HG03460 (cell line): ENCODE measurements at regions not wholly inside any gene's neighbourhood (a gene's known extent, or its start where the extent isn't known, plus 50 kb on each side); places are given as distances from the start of the nearest gene placed in this dataset.
"Not testable (repeated sequence)": the region's sequence is repeated elsewhere in the genome, so short reads cannot be mapped to it uniquely, and the experiment has no call there.

Source experiments
- ATAC-seq: cut with Tn5 transposase; IDR thresholded peaks from one replicate; pipeline ENCODE4 v1.9.1; 2021; ENCODE audit not compliant: unreplicated experiment

DNA sequence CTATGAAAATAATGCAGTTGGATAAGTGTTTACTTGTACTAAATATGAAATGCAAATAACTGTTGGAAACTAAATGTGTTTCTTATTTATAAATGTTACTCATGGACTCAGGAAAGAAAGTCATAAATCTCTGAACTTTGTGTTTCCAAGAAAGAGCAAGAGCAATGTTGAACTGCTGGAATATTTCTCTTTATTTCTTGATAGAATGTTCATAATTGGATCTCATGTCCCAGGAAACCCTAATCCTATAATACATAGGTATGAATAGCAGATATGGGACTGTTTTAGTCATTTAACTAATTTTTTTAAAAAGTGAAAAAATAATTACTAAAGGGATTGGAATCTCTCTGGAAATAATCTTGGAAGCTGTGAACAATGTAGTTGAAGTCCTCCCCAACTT is 245.0 kb upstream of the ACTBL2 start:
- ATAC-seq = no peak

DNA sequence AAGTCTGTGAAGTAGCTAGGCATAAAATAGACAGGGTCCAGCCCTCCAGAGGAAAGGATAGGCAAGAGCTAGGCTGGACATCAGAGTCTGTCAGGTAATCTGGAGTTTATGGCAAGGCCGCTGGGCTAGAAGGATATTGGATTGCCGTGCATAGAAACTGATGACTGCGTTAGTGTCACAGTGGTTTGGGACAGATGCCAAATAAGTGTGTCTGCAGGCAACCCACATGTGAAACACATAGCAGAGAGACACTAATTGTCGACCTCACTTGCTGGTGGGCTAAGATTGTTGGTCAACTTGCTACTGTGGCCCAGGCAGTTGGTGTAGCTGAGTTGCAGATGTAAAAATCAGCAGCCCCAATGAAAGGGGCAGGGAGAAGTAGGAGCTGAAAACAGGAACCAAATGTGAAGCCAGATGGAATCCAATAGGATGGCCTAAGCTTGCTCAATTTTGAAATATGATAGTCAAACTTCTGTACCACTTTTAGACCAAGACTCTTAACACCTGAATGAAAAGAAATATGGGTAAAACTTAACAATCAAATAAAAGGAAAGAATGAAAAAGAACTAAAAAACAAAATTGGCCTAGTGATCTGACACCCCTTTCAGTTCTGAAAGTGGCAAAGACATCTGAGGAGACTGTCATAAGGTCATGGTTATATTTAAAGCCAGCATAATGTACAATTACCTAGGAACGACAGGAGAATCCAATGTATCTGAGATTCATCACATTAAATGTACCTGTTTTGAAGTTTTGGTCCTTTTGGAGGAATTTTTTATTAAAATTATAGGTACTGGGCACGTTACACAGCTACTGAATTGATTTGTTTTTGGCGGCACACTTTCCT is 243.3 kb upstream of the ACTBL2 start:
- ATAC-seq = no peak

DNA sequence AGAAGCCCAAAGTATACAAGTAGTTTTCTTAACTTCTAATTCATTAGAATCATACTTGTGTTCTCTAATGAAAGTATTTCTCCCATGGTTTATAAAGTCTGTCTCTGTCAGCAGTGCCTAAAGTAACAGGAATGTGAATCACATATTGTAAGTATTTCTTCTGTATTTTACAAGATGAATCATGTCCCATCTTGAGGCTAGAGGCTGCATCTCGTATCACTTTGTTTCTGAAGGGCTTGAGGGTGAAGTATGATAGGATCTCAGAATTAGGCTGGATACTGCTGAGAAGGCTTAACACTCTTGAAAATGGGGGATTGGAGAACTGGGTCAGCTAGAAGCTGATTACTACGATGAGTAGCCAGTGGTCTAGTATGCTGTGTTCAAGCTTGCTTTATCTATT is 242.2 kb upstream of the ACTBL2 start:
- ATAC-seq = no peak

DNA sequence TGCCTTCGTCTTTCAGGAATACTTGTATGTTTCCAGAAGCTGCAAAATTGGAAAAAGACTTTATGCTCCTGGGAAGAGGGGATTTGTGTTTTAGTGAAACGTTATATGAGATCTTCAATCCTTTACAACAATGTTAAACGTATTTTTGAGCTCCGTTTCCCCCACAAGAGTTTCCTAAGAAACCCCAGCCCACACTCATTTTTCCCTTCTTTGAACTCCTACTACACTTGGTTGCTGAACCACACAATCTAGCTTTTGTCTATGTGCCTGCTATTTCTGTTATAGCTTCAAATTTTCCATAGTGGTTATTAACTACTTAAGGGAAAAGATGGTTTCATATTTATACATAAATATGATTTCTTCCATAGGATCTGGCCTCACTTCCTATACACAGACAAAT is 238.6 kb upstream of the ACTBL2 start:
- no peak for ATAC-seq

DNA sequence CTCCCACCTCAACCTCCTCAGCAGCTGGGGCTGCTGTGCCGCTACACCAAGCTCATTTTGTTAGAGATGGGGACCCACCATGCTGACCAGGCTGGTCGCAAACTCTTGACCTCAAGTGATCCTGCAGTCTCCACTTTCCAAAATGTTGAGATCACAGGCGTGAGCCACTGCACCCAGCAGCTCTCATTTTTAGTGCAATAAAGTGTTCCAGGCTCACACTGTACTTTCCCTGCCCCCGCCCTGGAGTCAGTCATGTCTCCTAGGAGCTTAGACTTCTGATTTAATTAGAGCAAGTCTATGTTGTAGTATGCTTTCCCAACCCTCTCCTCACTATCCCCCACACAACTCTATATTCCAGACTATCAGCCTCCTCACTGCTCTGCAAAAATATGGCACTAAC is 238.0 kb upstream of the ACTBL2 start:
- no peak for ATAC-seq

DNA sequence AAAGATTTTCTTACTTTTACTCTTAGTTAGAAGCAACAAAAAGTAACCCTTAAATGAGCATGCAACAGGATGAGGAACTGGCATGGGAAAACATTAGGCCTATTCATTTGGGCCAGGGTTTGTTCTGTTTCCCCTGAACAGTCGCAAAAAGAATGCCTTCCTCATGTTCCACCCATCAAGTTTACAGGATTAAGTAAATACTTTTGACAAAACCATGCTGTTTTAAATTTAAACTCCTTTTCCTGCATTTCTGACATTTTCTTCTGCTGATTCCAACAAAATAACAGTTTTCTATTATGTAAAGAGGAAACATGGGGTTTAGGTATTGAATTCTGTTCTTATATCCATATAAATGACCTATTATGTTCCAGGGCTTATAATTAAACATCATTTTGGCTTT is 236.6 kb upstream of the ACTBL2 start:
- ATAC-seq = no peak

DNA sequence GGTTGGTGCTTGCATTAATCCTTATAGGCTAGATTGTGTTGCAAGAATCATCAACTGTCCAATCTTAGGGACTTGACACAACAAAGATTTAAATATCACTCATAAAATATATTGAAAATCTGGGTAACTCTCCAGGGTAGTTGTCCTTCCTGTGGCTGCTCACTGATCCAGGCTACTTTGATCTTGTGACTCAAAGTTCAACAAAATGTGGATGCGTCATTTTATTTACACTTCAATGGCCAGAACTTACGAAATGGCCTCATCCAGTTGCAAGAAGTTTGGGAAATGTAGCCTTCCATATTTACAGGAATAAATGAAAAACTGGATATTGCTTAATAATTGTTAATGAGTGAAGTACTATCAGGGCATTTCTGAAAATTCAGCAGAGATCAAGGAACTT is 235.5 kb upstream of the ACTBL2 start:
- ATAC-seq = no peak

DNA sequence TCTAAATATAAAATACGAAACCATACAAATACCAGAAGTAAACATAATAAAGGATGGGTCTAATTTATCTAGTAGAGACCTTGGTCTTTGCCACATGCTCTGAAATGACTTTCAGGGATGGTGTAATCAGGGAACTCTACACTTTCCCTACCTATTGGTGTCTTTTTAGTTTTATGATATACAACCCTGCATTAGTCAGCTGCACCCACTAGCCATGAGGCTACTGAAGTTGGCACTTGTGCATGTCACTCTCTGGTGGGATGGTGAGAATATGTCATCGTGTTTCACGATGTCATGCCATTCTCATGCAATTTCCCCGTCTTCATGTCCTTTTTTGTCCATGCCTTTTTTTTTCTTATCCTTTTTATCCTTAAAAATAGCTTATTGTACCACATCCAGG is 234.9 kb upstream of the ACTBL2 start:
- no peak for ATAC-seq

DNA sequence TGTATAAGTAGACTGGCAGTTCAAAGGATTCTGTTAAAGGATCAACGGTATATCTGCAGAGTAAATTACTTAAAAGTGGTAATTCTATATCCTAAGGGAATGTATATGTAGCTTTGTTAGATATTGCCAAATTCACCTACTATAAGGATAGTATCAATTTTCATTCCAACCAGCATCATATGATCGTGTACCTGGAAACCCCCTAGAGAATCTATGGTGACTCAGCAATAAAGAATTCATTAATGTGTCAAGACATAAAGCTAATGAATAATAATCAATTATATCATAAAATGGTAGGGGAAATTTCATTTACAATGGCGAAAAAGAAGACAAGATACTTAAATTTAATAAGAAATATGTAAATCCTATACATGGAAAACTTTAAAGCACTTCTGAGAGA is 234.1 kb upstream of the ACTBL2 start:
- no peak for ATAC-seq

DNA sequence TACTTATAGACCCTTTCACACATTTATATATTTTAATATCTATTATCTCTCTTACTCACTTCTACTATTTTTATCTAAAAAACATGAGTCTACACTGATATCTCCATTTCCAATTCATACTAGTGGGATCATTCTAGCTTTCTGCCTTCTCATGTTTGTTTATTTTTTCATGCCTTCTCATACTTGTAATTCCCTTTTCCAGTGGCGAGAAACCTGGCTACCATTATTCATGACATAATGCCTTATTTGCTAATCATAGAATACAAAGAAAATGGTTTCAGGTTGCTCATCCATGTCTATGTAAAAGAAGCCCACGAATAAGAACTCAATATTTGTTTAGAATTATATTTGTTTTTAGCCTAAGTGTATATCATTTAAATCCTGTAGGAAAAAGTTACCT is 232.7 kb upstream of the ACTBL2 start:
- no peak for ATAC-seq

DNA sequence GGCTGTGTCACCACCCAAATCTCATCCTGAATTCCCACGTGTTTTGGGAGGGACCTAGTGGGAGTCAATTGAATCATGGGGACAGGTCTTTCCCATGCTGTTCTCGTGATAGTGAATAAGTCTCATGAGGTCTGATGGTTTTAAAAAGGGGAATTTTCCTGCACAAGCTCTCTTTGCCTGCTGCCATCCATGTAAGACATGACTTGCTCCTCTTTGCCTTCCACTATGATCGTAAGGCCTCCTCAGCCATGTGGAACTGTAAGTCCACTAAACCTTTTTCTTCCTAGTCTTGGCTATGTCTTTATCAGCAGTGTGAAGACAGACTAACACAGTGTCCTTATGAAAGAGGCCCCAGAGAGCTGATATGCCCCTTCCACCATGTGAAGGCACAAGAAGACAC is 230.9 kb upstream of the ACTBL2 start:
- ATAC-seq = not testable (repeated sequence)

DNA sequence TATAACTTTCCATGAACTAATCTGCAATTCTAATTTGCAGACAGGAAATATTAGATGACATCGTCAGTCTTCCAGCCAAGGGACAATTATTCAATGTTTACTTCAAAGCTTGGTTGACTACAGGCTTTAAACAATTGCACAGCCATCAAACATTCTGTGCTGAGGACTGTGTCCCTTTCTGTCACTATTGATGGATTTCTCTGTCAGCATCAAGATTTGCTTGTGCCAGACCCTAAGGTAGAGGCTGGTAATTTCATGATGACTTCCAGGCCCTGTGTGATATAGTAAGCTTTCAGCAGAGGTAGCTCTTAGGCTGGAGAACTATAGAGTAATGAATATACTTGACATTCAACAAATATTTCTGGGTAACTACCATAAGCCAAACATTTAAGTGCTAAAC is 229.3 kb upstream of the ACTBL2 start:
- no peak for ATAC-seq

DNA sequence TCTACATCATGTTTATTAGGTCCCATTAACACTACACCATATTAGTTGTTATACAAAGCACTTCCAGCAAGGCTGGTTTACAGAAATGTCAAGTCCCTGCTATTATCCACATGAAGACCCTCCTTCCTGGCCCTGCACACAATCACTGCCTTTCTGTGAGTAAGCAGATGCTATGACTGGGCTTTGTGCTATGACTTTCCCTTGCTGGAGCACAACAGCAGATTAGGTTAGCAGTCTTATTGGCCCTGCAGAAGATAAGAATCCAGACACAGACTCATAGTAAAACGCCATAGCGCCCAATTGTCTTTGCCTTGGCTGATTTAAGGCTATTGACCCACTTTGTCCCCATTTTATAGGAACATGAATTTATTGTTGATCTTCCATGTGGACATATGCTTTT is 228.9 kb upstream of the ACTBL2 start:
- ATAC-seq = no peak

DNA sequence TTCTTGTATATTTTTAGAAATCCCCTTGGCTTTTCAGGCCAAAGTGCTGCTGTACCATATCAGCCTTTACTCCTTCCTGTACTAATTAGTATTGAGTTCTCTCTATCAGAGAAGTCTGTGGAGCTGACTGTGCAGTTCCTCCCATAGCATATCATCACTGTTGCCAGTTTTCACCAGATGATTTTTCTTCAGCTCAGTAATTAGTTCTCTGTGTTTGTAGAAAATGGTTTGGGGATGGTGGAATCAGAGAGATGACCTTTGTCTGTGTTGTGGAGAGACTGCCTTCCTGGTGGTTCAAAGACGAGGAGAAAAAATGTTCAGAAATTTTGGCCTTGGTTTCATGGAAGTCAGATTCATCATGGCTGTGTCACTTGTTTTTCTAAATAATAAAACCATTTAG is 227.5 kb upstream of the ACTBL2 start:
- ATAC-seq = no peak

DNA sequence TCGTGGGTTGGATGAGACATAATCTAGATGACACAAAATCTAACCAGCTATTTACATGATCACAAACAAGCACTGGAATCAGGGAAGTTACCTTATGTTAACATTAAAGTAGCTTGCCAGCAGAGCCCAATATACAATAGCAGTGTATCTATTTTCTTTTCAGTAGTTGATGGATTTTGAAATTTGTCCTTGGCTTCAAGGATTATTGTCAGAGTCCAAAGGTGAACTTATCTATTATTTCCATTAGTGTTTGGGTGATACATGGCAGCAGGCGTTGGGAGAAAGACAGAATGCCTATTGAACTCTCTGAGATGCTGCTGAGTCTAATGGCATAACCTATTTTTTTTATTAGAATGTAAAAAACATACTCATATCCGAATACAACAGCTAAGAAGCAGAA is 223.2 kb upstream of the ACTBL2 start:
- ATAC-seq = no peak

DNA sequence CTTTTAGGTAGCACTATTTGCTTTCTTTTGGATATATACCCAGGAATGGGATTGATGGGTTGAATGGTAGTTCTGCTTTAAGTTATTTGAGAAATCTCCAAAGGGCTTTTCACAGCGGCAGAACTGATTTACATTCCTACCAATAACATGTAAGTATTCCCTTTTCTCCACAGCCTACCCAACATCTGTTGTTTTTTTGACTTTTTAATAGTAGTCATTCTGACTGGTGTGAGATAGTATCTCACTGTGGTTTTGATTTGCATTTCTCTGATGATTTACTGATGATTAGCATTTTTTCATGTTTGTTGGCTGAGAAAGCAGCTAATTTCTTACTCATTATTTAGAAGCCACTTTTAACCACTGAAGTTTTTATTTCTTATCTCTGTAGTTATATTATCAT is 221.1 kb upstream of the ACTBL2 start:
- no peak for ATAC-seq

DNA sequence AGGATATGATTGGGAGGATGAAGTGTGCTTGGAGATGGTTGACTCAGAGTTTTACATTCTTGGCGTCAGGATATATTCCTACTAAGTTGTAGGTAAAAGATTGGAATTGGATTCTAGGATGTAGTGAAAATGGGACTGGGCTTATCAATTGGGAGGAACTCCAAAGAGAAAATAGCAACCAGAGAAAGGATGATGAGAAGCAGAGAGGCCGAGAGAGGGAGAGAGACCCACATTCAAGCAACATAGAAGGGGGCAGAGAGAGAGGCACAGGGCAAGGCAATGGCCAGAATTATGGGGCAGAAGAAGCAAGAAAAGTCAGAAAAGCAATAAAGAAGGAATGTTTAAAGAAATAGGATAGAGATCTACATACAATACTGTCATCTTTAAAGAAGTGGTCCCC is 217.9 kb upstream of the ACTBL2 start:
- ATAC-seq = no peak

DNA sequence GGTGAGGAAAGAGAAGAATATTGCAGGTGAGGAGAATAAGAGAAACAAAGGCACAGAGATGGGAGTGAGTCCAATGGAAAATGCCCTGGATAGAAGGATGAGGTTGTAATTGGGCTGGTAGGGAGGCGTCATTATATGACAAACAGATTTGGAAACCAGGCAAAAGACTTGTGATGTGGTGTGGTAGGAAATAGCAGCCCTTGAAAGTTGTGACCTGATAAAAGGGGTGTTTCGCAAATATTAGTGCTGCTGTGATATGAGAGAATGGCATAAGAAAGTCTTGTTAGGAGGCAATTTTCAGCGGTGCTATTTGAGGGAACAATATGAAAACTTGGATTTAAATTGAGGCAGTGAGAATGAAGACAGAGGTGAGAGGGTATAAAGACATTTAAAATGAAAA is 217.5 kb upstream of the ACTBL2 start:
- ATAC-seq = no peak

DNA sequence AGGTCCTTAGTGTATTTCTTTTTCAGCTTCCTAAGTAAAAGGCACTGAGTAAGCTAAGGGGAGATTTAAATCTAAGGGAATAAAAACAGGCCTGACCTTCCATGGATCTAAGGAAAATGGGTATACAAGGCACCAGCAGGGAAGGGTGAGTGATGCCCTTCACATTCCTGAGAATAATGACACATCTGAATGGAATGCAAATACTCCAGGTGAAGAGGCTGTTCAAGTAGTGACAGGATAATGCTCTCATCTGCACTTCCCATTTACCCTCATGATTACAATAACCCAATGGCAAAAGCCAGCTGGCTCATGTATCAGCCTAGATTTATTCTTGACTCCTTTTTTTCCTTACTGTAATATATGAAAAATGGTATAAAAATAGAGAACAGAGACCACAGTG is 216.2 kb upstream of the ACTBL2 start:
- no peak for ATAC-seq

DNA sequence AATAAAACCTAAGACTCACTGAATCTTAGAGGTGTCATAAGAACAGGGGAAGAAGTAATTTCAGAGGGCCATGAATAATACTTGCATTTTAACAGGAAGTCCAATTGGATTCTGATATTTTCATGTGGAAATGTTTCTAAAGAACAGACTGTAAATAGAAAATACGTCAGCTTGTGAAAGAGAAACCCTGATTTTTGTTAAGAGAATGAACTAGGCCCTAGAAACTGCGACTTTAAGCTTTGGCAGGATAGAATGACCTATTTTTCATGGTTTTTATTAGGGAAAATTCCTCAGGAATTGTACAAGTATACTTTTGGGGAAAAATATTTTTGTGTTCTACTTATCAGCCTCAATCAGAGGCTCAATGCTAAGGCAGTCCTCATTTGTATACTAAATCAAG is 215.5 kb upstream of the ACTBL2 start:
- no peak for ATAC-seq

DNA sequence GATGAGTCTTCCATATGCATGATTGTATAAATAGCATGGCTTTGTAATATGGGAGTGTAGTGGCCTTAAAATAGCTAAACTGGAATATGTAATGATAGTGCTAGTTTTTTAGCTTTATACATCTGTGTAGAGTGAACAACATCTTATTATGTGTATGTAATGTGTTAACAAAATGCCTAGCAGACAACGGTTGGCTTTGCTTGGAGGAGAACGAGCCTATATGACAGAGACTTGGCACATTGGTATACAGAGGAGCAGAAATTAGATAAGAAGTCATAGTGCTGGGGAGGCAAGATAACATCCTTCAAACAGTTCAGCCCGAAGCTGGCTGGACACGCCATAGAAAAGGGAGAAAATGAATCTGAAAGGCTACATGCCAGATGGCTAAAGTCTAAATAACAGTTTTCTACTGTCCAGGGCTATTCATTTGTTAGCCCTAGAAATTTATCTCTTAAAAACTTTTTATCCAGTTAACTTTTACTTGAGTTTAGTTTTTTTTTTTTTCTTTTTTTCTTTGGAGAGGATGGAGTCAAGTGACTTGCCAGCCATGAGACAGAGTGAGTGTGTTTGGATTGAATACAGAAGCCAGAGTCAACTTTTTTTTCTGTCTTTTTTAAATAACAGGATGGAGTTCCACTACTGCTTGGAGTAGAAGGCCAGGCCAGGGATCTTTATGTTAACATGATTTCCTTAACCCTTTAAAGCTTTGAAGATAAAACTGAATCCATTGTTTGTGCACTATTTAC is 214.4 kb upstream of the ACTBL2 start:
- ATAC-seq = no peak

DNA sequence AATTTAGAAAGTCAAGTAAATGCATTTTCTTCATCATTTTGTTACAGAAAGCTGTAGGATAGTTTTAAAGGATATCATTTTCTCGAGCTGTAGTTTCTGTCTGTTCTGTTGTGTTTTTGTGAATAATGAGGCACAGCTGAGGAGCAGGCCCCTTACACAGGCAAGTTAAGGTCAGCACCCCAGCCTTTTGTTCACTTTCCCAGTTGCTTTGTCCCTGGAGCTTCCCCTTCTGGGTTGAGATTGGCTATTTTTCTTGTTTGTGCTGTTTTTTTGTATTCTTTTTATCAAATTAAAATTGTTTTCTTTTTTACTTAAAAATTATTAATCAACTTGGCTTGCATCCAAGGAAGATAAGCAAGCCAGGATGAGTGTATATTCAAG is 213.8 kb upstream of the ACTBL2 start:
- ATAC-seq = no peak
